IMR-90 (cell line): ENCODE measurements at regions not wholly inside any gene's neighbourhood (a gene's known extent, or its start where the extent isn't known, plus 50 kb on each side); places are given as distances from the start of the nearest gene placed in this dataset.

Experiments used
- ATAC-seq: fragments of 200-7000 bp; cut with Tn5 transposase; 2 replicates; pipeline ENCODE4 v1.9.1; 2020; ENCODE audit warnings: low read depth, mild to moderate bottlenecking, moderate library complexity
- BruUV-seq: library from RNA; stranded (reverse); fragments of 400-500 nt; replicated peaks from 2 replicates; lab custom pipeline; 2021; lab: Mats Ljungman, UMichigan
- CTCF ChIA-PET: fragments of 300-600 bp; formaldehyde crosslinking; extraction: SDS; loops from one replicate; lab custom pipeline; 2021; ENCODE audit warnings: antibody characterized with exemption; lab: Yijun Ruan, JAX
- POLR2A ChIA-PET: fragments of 300-600 bp; sonication (Branson Sonifier 250); formaldehyde crosslinking; loops from one replicate; lab custom pipeline; 2022; ENCODE audit warnings: antibody characterized with exemption; ENCODE audit not compliant: unreplicated experiment; lab: Charles Lee
- DNase-seq: peaks from one replicate; pipeline ENCODE4 v3.0.0; 2013
- H2AFZ ChIP-seq: replicated peaks from 2 replicates; pipeline ENCODE3; 2013; ENCODE audit warnings: low read length, mild to moderate bottlenecking; ENCODE audit not compliant: poor library complexity
- H2AK5ac ChIP-seq: 2 replicates; pipeline ENCODE4 v1.6.1; 2013; ENCODE audit warnings: low read depth, low read length, inconsistent platforms
- H2AK9ac ChIP-seq: replicated peaks from 2 replicates; pipeline ENCODE3; 2013; ENCODE audit warnings: mild to moderate bottlenecking, low read depth, low read length, moderate library complexity; ENCODE audit not compliant: poor library complexity
- H2BK120ac ChIP-seq: 2 replicates; pipeline ENCODE4 v1.6.1; 2013; ENCODE audit warnings: low read depth, low read length, inconsistent platforms
- H2BK15ac ChIP-seq: 3 replicates; pipeline ENCODE4 v1.6.1; 2013; ENCODE audit warnings: low read depth, low read length, inconsistent platforms
- H2BK20ac ChIP-seq: 2 replicates; pipeline ENCODE4 v1.6.1; 2013; ENCODE audit warnings: low read depth, mild to moderate bottlenecking, inconsistent platforms, low read length, moderate library complexity
- H2BK5ac ChIP-seq: 2 replicates; pipeline ENCODE4 v1.6.1; 2013; ENCODE audit warnings: mild to moderate bottlenecking, low read depth, low read length, inconsistent platforms; ENCODE audit not compliant: poor library complexity, severe bottlenecking
- H3K14ac ChIP-seq: replicated peaks from 2 replicates; pipeline ENCODE4 v1.6.1; 2013; ENCODE audit warnings: low read depth, low read length, inconsistent platforms
- H3K18ac ChIP-seq: 2 replicates; pipeline ENCODE4 v1.6.1; 2013; ENCODE audit warnings: low read depth, low read length, control low read depth
- H3K23ac ChIP-seq: 2 replicates; pipeline ENCODE4 v1.6.1; 2013; ENCODE audit warnings: low read depth, low read length, inconsistent platforms
- H3K27ac ChIP-seq: 2 replicates; pipeline ENCODE4 v1.5.1; 2013; ENCODE audit warnings: mild to moderate bottlenecking, control low read depth, low read length; ENCODE audit not compliant: insufficient read depth
- H3K27me3 ChIP-seq: 2 replicates; pipeline ENCODE4 v1.6.1; 2013; ENCODE audit warnings: low read length; ENCODE audit not compliant: control insufficient read depth, insufficient read depth
- H3K36me3 ChIP-seq: 2 replicates; pipeline ENCODE4 v1.6.1; 2013; ENCODE audit warnings: low read length, mixed read lengths; ENCODE audit not compliant: control insufficient read depth, insufficient read depth
- H3K4ac ChIP-seq: 2 replicates; pipeline ENCODE4 v1.6.1; 2013; ENCODE audit warnings: low read depth, low read length, inconsistent platforms
- H3K4me1 ChIP-seq: 2 replicates; pipeline ENCODE4 v1.6.1; 2013; ENCODE audit warnings: low read length, mixed read lengths; ENCODE audit not compliant: control insufficient read depth, insufficient read depth
- H3K4me2 ChIP-seq: 2 replicates; pipeline ENCODE4 v1.6.1; 2013; ENCODE audit warnings: low read depth, mild to moderate bottlenecking, control low read depth, low read length, moderate library complexity
- H3K4me3 ChIP-seq: 2 replicates; pipeline ENCODE4 v1.5.1; 2013; ENCODE audit warnings: low read depth, mild to moderate bottlenecking, control low read depth, low read length, moderate library complexity; ENCODE audit not compliant: insufficient read depth
- H3K56ac ChIP-seq: 2 replicates; pipeline ENCODE4 v1.6.1; 2013; ENCODE audit warnings: low read length, inconsistent platforms; ENCODE audit not compliant: insufficient read depth; ENCODE audit errors: extremely low read depth
- H3K79me1 ChIP-seq, 2 experiments: 2 replicates each; pipeline ENCODE4 v1.6.1; 2013; ENCODE audit warnings: low read length in 2 of 2, inconsistent platforms in 1 of 2, low read depth in 1 of 2
- H3K9ac ChIP-seq: 2 replicates; pipeline ENCODE4 v1.6.1; 2013; ENCODE audit warnings: low read depth, low read length, control low read depth
- H3K9me1 ChIP-seq: 2 replicates; pipeline ENCODE4 v1.6.1; 2013; ENCODE audit warnings: low read length, inconsistent platforms; ENCODE audit not compliant: insufficient read depth
- H3K9me3 ChIP-seq: 2 replicates; pipeline ENCODE4 v1.6.1; 2013; ENCODE audit warnings: low read length; ENCODE audit not compliant: control insufficient read depth, insufficient read depth
- H4K20me1 ChIP-seq: 2 replicates; pipeline ENCODE4 v1.6.1; 2013; ENCODE audit warnings: low read length, inconsistent platforms; ENCODE audit not compliant: insufficient read depth
- H4K5ac ChIP-seq: 2 replicates; pipeline ENCODE4 v1.6.1; 2013; ENCODE audit warnings: mild to moderate bottlenecking, low read depth, low read length, control low read depth
- H4K8ac ChIP-seq, 2 experiments: 2 replicates each; pipeline ENCODE4 v1.6.1; 2013; ENCODE audit warnings: low read depth in 2 of 2, low read length in 2 of 2, control low read depth in 1 of 2, inconsistent platforms in 1 of 2
- H4K91ac ChIP-seq: 2 replicates; pipeline ENCODE4 v1.6.1; 2013; ENCODE audit warnings: low read depth, low read length, inconsistent platforms; ENCODE audit not compliant: insufficient read depth
- BHLHE40 ChIP-seq: fragments of 150-350 bp; IDR thresholded peaks from 2 replicates; pipeline ENCODE4 v1.6.1; 2016; ENCODE audit warnings: mild to moderate bottlenecking, low read depth, low read length
- CHD1 ChIP-seq: IDR thresholded peaks from 2 replicates; pipeline ENCODE4 v1.6.1; 2012; ENCODE audit warnings: low read depth, low read length, improper control_type of control experiment
- FOS ChIP-seq: fragments of 150-350 bp; IDR thresholded peaks from 2 replicates; pipeline ENCODE4 v1.6.1; 2016; ENCODE audit warnings: low read depth, low read length
- MAFK ChIP-seq: IDR thresholded peaks from 2 replicates; pipeline ENCODE4 v1.6.1; 2012; ENCODE audit warnings: low read depth, low read length, improper control_type of control experiment
- MAZ ChIP-seq: IDR thresholded peaks from 2 replicates; pipeline ENCODE4 v1.6.1; 2012; ENCODE audit warnings: low read depth, mild to moderate bottlenecking, low read length, improper control_type of control experiment, moderate library complexity, borderline replicate concordance
- NFE2L2 ChIP-seq: fragments of 150-350 bp; IDR thresholded peaks from 2 replicates; pipeline ENCODE4 v1.6.1; 2016; ENCODE audit warnings: low read depth, mild to moderate bottlenecking, low read length
- POLR2A ChIP-seq: IDR thresholded peaks from 2 replicates; pipeline ENCODE4 v1.6.1; 2012; ENCODE audit warnings: mild to moderate bottlenecking, low read depth, low read length
- RCOR1 ChIP-seq: IDR thresholded peaks from 2 replicates; pipeline ENCODE4 v1.6.1; 2012; ENCODE audit warnings: mild to moderate bottlenecking, low read length, improper control_type of control experiment; ENCODE audit not compliant: insufficient replicate concordance
- RFX5 ChIP-seq: IDR thresholded peaks from 2 replicates; pipeline ENCODE4 v1.8.0; 2012; ENCODE audit warnings: low read depth, mild to moderate bottlenecking, low read length, moderate library complexity
- WGBS, 2 experiments: methylation state at CpG; one replicate each; pipeline versions ENCODE4 v1.1.5 to v1.1.7; 2013; ENCODE audit warnings: missing lambda C conversion rate in 2 of 2; ENCODE audit not compliant: insufficient read length in 1 of 2; ENCODE audit errors: extremely low coverage in 2 of 2; 5-methylcytosine and 5-hydroxymethylcytosine counted together
- dilution Hi-C: fragments of 300-500 bp; cut with HindIII; formaldehyde crosslinking; loops from one replicate; pipeline ENCODE4 v1.14.3; 2018; ENCODE audit warnings: low sequenced_read_pairs; ENCODE audit not compliant: unreplicated experiment
- in situ Hi-C: fragments of 300-500 bp; cut with MboI; formaldehyde crosslinking; loops from 3 replicates; pipeline ENCODE4 v1.14.3; 2019; ENCODE audit warnings: low sequenced_read_pairs, inconsistent platforms, mixed read lengths
- intact Hi-C: fragments of 100-400 bp; cut with micrococcal nuclease; formaldehyde crosslinking; loops from 2 replicates; pipeline ENCODE4 v1.10.0; 2022
- TF ChIP-seq, protein P1 (sequence below): fragments of 150-350 bp; IDR thresholded peaks from 2 replicates; pipeline ENCODE4 v1.6.1; 2016; ENCODE audit warnings: low read depth, mild to moderate bottlenecking, low read length, moderate library complexity, borderline replicate concordance
- TF ChIP-seq, protein P2 (sequence below): conservative IDR thresholded peaks from 2 replicates; pipeline ENCODE4 v1.5.1; 2012; ENCODE audit warnings: mild to moderate bottlenecking, low read depth, low read length, improper control_type of control experiment

DNA sequence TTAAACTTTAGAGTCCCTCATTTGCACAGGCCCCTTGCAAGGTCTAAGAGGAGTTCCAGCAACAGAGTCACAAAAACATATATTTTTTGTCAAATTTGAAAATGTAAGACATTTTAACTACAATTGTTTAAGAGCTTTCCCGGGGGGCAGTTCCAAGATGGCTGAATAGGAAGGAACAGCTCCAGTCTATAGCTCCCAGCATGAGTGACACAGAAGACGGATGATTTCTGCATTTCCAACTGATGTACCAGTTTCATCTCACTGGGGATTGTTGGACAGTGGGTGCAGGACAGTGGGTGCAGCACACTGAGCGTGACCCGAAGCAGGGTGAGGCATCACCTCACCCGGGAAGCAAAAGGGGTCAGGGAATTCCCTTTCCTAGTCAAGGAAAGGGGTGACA lies 71.4 kb upstream of the NMU start:
- in situ Hi-C loops (no loop called here), intact Hi-C loops (no loop called here), dilution Hi-C loops (no loop called here)
- no peaks in the 10 kb centered on the region for H3K9me1 ChIP-seq
- H4K20me1 ChIP-seq: no peaks in the 10 kb centered on the region
- no peak overlapping the region for H3K56ac ChIP-seq
- no peak for ATAC-seq
- H3K4me1 ChIP-seq: no peaks in the 10 kb centered on the region
- H3K27me3 ChIP-seq: no peaks in the 10 kb centered on the region; the same call in 1 of the 2 replicates
- no peak overlapping the region for H3K18ac ChIP-seq
- no peak overlapping the region for H2AK5ac ChIP-seq
- no peak overlapping the region for H2BK15ac ChIP-seq
- H2AK9ac ChIP-seq: no peak overlapping the region
- no peaks in the 10 kb centered on the region for H3K36me3 ChIP-seq
- no peak overlapping the region for H2BK120ac ChIP-seq
- DNase-seq: no peak
- BruUV-seq: no TSS peak
- H3K79me1 ChIP-seq: no peaks in the 10 kb centered on the region
- H3K9ac ChIP-seq: no peak overlapping the region
- no peak overlapping the region for H3K4me2 ChIP-seq
- no peak overlapping the region for H3K4me3 ChIP-seq
- H3K14ac ChIP-seq: no peak overlapping the region
- no CpG with 5 or more reads among the region's 5 CpGs for WGBS, 2 experiments
- H3K27ac ChIP-seq: no peak overlapping the region
- no peak overlapping the region for H4K5ac ChIP-seq
- H3K23ac ChIP-seq: no peak overlapping the region
- TF ChIP-seq NFE2L2: no peak
- TF ChIP-seq MAFK: no peak
- TF ChIP-seq POLR2A: no peak
- TF ChIP-seq MAZ: no peak
- no peak for TF ChIP-seq CHD1
- TF ChIP-seq, protein P1, sequence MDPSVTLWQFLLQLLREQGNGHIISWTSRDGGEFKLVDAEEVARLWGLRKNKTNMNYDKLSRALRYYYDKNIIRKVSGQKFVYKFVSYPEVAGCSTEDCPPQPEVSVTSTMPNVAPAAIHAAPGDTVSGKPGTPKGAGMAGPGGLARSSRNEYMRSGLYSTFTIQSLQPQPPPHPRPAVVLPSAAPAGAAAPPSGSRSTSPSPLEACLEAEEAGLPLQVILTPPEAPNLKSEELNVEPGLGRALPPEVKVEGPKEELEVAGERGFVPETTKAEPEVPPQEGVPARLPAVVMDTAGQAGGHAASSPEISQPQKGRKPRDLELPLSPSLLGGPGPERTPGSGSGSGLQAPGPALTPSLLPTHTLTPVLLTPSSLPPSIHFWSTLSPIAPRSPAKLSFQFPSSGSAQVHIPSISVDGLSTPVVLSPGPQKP: no peak
- TF ChIP-seq FOS: no peak
- TF ChIP-seq RFX5: no peak
- TF ChIP-seq RCOR1: no peak
- no peak for TF ChIP-seq BHLHE40
- TF ChIP-seq, protein P2, sequence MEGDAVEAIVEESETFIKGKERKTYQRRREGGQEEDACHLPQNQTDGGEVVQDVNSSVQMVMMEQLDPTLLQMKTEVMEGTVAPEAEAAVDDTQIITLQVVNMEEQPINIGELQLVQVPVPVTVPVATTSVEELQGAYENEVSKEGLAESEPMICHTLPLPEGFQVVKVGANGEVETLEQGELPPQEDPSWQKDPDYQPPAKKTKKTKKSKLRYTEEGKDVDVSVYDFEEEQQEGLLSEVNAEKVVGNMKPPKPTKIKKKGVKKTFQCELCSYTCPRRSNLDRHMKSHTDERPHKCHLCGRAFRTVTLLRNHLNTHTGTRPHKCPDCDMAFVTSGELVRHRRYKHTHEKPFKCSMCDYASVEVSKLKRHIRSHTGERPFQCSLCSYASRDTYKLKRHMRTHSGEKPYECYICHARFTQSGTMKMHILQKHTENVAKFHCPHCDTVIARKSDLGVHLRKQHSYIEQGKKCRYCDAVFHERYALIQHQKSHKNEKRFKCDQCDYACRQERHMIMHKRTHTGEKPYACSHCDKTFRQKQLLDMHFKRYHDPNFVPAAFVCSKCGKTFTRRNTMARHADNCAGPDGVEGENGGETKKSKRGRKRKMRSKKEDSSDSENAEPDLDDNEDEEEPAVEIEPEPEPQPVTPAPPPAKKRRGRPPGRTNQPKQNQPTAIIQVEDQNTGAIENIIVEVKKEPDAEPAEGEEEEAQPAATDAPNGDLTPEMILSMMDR: no peak
- H2AFZ ChIP-seq: no peak overlapping the region
- no peaks in the 10 kb centered on the region for H3K9me3 ChIP-seq
- no peak overlapping the region for H2BK20ac ChIP-seq
- H4K8ac ChIP-seq: no peak overlapping the region
- H3K4ac ChIP-seq: no peak overlapping the region
- H2BK5ac ChIP-seq: no peak overlapping the region
- ChIA-PET CTCF (no interaction called here), POLR2A (no interaction called here)
- no peak overlapping the region for H4K91ac ChIP-seq
